Lower leg skin (tissue), 3 donors: ENCODE measurements at regions not wholly inside any gene's neighbourhood (a gene's known extent, or its start where the extent isn't known, plus 50 kb on each side); places are given as distances from the start of the nearest gene placed in this dataset.

ENCODE experiments used
- POLR2A ChIP-seq, 2 donors: fragments of 450-650 bp; IDR thresholded peaks; one replicate each; pipeline ENCODE4 v1.6.1; 2016 to 2017; ENCODE audit warnings: antibody characterized with exemption in 2 of 2, mild to moderate bottlenecking in 1 of 2, moderate library complexity in 1 of 2
- TF ChIP-seq, protein P1 (sequence below), 3 donors: fragments of 450-650 bp; IDR thresholded peaks; one replicate each; pipeline ENCODE4 v1.5.1; 2016; ENCODE audit warnings: antibody characterized with exemption in 3 of 3, mild to moderate bottlenecking in 3 of 3, moderate library complexity in 2 of 3

DNA sequence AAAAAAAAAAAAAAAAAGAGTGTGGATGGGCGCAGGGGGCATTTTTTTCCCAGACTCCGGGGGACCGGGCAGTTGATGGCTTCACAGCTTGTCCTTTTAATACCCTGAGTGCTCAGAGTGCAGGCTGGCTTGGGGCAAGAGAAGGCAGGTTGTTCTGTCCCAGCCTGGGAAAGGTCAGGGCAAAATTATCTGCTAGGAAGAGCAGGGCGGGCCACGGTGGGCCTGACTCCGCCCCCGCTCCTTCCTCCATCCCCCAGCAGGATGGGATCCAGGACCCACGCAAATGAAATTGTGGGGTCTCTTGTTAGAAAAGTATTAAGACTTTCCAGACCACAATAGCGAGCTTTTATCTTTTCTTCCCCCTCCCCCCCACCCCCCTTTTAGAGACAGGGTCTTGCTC is 70.7 kb downstream of the PTPRS start:
- TF ChIP-seq, protein P1, sequence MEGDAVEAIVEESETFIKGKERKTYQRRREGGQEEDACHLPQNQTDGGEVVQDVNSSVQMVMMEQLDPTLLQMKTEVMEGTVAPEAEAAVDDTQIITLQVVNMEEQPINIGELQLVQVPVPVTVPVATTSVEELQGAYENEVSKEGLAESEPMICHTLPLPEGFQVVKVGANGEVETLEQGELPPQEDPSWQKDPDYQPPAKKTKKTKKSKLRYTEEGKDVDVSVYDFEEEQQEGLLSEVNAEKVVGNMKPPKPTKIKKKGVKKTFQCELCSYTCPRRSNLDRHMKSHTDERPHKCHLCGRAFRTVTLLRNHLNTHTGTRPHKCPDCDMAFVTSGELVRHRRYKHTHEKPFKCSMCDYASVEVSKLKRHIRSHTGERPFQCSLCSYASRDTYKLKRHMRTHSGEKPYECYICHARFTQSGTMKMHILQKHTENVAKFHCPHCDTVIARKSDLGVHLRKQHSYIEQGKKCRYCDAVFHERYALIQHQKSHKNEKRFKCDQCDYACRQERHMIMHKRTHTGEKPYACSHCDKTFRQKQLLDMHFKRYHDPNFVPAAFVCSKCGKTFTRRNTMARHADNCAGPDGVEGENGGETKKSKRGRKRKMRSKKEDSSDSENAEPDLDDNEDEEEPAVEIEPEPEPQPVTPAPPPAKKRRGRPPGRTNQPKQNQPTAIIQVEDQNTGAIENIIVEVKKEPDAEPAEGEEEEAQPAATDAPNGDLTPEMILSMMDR (IDR thresholded peaks at IDR 0.05): no peak
- no peak for TF ChIP-seq POLR2A (IDR thresholded peaks at IDR 0.05)
